NCI-H526 (cell line): ENCODE measurements at regions not wholly inside any gene's neighbourhood (a gene's known extent, or its start where the extent isn't known, plus 50 kb on each side); places are given as distances from the start of the nearest gene placed in this dataset.
"Not testable (repeated sequence)": the region's sequence is repeated elsewhere in the genome, so short reads cannot be mapped to it uniquely, and the experiment has no call there.

Source experiments
- DNase-seq, 2 experiments: peaks; one replicate each; lab custom pipeline; 2025; lab: John Stamatoyannopoulos, UW

DNA sequence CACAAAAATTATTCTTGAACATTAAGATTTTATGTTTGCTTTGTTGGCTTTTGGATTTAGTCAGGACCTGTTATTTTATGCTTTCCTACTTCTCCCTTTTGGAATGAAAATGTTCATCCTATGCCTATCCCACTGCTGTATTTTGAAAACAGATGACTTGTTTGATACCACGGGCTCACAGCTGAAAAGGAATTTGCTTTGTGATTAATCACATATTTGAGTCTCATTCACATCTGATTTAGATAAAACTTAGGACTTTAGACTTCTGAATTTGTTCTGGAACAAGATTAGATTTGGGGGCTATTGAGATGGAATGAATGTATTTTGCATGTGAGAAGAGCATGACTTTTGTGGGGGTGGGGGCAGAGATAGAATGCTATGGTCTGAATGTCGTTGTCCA, 1012.6 kb downstream of the CDH11 start:
- DNase-seq, result no peak

GRCh38 chr16:64102654-64103053, 1019.2 kb downstream of the CDH11 start:
- no peak for DNase-seq

DNA sequence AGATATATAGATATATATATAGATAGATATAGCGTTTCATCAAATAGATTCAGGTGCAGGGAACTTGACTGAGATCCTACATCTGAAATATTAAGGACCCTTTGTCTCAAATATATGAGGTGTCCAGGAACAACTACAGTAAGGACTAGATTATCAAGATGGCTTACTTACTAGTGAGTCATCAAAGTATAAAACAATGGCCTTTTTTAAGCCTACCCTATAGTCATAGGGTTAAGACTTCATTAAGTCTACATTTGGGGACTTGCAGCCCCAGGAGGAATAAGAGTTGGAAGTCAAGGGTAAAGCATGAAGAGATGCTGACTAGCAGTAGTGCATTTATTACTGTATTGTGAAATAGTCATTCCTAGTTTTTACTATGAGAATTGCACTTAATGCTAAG, 1023.4 kb downstream of the CDH11 start:
- DNase-seq, result no peak

DNA sequence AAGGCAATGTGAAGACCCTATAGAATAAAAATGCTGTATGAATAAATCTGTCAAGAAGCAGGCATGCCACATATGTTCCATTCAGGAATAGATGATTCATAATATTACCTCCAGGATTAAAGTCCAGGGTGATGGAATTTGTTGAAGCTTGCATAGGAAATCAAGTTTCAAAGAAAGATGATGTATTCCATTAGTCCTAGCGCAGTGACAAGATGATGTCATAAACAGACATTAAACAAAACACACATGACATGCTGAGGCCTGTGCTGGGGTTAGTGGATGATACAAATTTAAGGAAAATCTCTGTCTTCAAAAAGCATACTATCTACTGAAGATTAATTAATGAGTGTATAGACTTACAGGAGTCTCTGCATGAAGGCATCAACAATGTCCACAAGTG, 1025.2 kb downstream of the CDH11 start:
- DNase-seq, result no peak

GRCh38 chr16:64094992-64095634, 1026.8 kb downstream of the CDH11 start:
- DNase-seq, result no peak

DNA sequence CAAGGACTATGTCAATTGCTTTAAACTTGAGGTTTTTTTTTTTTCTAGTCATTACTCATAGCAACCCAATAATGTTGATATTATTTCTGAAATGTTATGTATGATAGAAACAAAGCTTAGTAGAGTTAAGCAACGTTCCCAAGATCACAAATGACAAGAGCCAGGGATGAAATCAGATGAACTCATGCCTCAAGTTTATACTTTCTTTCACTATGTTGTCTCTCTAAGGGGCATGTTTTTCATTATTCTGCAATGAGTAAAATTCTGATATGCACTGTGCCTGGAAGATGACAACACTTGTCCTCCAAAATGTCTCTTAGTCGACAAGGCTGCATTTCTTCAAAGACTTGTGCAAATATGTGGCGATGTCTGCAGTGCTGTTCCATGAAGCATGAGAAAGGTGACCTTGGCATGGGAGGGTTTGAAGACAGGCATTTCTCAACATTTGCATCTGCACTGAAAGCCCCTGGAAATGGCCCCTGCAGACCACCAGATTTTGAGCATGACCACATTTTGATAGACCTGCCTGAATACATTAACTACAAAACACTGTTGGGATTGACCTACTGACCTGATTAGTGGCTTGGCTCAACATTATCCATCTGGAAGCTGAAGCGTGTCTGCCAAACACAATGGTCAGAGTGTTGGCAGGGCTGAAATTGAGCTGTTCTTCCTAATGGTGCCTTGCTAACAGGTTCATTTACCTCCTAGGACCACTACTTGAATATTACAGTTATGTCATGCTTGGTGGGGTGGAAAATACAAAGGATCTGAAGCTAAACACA, 1027.5 kb downstream of the CDH11 start:
- no peak for DNase-seq

GRCh38 chr16:64092271-64092670, 1029.6 kb downstream of the CDH11 start:
- no peak for DNase-seq

DNA sequence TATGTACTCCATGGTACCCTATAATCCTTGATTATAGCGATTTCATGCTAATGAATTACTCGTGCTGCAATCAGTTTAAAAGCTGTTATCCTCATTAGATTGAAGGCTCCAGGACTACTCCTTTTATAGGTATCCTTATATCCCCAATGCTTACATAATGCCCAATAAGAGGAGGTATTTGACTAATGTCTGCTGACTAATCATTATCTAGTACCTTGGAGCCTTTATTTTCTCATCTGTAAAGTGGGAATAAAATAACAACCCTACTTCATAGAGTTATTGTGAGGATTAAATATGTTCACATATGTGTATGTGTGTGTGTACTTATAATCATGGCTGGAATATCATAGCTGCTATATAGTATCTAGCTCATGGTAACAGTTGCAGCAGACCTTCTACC, 1031.5 kb downstream of the CDH11 start:
- no peak for DNase-seq

DNA sequence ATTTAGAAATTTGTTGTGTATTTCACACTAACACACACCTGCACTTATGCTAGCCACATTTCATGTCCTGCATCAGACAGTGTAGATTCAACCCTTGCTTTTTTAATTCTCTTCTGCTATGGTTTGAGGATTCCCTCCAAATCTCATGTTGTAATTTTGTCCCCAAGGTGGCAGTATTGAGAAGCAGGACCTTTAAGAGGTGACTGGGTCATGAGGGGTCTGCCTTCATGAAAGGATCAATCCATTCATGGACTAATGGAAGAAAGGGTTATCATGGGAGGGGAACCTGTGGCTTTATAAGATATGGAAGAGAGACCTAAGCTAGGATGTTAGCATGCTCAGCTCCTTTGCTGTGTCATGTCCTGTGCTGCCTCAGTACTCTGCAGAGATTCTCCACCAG, 1032.2 kb downstream of the CDH11 start:
- DNase-seq, result peak in 1 of 2 experiments; percentile 28

- no peak for DNase-seq
These were observed 1033.0 kb downstream of the CDH11 start for GRCh38 chr16:64088838-64089237.

- DNase-seq, result no peak
These were observed 1036.6 kb downstream of the CDH11 start for GRCh38 chr16:64085296-64085695.

DNA sequence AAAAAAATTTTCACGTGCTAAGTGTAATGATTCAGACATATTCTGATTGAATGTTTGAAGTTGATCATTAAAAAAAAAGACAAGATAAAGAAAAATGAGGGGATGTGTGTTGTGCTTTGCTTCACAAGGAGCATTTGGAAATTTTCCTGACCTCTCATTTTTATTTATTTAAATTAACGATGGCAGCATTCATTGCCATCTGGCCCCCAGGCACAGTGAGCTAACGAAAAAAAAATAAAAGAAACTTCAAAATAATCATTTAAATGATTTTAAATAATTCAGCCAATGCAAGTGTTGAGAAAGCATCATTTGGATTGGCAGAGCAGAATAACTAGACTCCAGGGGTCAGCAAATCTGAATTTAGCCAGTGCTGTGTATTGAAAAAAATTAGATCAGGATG, 1037.2 kb downstream of the CDH11 start:
- DNase-seq, result no peak

GRCh38 chr16:64083428-64084129, 1038.3 kb downstream of the CDH11 start:
- DNase-seq, result no peak

- DNase-seq, result no peak
These were observed 1044.6 kb downstream of the CDH11 start for GRCh38 chr16:64077242-64077641.

DNA sequence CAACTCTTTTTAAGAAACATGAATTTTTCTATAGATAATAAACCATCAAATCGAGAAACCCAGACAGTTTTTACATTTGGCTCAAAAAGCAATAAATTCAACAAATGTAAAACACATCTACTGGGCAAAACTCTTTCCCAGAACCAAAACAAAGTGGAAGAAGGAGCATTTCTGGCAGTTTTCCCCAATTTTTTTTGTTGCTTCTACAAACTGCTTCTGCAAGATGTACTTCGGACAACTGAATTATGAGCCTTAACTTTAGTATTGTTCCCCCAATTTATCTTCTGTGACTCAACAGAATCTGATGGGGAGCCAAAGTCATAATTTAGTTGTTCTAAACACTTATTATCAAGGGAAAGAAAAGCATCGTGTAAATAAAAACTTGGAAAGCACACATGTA, 1047.2 kb downstream of the CDH11 start:
- DNase-seq, result no peak

DNA sequence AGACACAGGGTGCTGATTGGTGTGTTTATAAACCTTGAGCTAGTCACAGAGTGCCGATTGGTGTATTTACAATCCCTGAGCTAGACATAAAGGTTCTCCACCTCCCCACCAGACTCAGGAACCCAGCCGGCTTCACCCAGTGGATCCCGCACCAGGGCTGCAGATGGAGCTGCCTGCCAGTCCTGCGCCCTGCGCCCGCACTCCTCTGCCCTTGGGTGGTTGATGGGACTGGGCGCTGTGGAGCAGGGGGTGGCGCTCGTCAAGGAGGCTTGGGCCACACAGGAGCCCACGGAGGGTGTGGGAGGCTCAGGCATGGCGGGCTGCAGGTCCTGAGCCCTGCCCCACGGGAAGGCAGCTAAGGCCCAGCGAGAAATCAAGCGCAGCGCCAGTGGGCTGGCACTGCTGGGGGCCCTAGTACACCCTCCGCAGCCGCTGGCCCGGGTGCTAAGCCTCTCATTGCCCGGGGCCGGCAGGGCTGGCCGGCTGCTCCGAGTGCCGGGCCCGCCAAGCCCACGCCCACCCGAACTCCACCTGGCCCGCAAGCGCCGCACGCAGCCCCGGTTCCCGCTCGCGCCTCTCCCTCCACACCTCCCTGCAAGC, 1049.6 kb downstream of the CDH11 start:
- DNase-seq, result not testable (repeated sequence)

DNA sequence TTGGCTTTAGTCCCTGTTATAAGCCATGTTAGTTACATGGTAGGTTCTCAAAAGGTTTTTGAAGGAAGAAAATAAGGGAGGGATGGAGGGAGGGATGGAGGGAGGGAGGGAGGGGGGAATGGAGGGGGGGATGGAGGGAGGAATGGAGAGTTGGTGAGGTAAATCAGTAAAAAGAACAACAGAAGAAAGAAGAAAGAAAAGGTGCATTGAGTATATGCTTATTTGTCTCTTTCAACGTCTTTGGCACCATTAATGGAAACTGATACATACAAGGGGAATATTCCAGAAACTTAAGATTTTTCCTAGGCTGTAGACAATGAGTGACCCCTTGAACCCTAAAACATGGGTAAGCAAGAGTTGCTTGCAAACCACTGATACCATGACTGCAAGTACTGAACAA, 1056.3 kb downstream of the CDH11 start:
- no peak for DNase-seq

DNA sequence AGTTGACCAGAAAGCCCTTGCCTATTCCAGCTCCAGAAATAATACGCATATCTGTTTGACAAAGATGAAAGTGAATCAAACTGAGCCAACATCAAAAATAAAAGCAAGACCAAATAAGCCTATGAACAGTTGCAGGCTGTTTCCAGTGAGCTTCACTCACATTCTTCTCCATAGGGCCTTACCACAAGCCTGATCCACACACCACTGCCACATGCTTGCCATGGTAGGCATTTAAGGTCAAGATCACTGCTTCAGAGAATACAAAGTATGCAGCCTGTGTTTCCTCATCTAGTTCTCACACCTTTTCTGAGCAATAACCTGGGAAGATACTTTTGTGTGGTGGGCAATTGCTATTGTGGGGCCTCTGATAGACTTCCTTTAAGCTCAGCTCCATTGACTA, 1060.2 kb downstream of the CDH11 start:
- no peak for DNase-seq

- DNase-seq, result no peak
These were observed 1061.2 kb downstream of the CDH11 start for GRCh38 chr16:64060631-64061030.

- no peak for DNase-seq
These were observed 1063.2 kb downstream of the CDH11 start for GRCh38 chr16:64058685-64059084.

DNA sequence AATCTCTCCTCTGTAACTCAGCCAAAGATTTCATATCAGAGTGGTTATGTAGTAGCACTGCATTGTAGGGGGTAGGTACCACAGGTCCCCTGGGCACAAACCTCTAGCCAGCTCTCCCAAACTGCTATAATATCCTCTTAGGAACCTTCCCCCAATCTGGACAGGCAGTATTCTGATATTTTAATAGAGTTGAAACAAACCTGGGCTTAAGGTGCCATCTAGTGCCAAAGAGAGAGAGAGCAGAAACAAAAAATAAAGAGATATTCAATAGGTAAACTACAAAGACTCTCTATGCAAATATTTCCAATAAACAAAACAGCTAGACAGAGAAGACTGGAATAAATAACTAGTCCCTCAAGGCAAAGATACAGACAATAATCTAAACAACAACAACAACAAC, 1070.0 kb downstream of the CDH11 start:
- DNase-seq, result peak in 1 of 2 experiments; percentile 33

DNA sequence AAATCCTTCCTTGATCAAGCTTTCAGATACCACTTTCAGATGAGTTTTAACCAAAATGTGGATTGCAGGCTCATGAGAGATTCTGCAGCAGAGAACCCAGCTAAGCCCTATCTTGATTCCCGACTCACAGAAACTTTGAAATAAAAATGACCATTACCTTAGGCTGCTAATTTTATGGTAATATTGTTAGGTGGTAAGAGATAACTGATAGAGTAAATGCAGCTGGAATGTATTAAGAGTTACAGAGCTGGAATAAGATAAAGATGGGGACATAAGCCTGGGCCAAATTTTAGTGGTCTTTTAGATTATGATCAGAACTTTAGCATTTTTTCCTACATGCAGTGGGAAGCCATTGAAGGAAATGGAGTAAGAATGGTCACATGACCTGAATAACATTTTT, 1074.0 kb downstream of the CDH11 start:
- DNase-seq, result no peak

- no peak for DNase-seq
These were observed 1074.7 kb downstream of the CDH11 start for GRCh38 chr16:64047207-64047606.
